22Rv1 (cell line): ENCODE measurements at regions not wholly inside any gene's neighbourhood (a gene's known extent, or its start where the extent isn't known, plus 50 kb on each side); places are given as distances from the start of the nearest gene placed in this dataset.

ENCODE experiments used
- H3K27ac ChIP-seq: fragments of 450-650 bp; 2 replicates; pipeline ENCODE4 v1.5.1; 2017
- CTCF ChIP-seq: fragments of 450-650 bp; IDR thresholded peaks from 2 replicates; pipeline ENCODE4 v1.5.1; 2017; ENCODE audit warnings: mild to moderate bottlenecking
- ZFX ChIP-seq: fragments of 450-650 bp; IDR thresholded peaks from 2 replicates; pipeline ENCODE4 v1.6.1; 2017; ENCODE audit warnings: antibody characterized with exemption, borderline replicate concordance

- TF ChIP-seq CTCF (no peak), ZFX (no peak)
- no peak overlapping the region for H3K27ac ChIP-seq
These were observed 129.9 kb downstream of the TMEM30B start for GRCh38 chr14:61151251-61151650.

- no peak overlapping the region for H3K27ac ChIP-seq
- TF ChIP-seq ZFX (no peak), CTCF (no peak)
These were observed 130.3 kb downstream of the TMEM30B start for GRCh38 chr14:61150851-61151250.

- TF ChIP-seq CTCF: no peak
- H3K27ac ChIP-seq: no peak overlapping the region
These were observed 131.2 kb downstream of the TMEM30B start for GRCh38 chr14:61149896-61150295.

GRCh38 chr14:61148742-61149350, 132.3 kb downstream of the TMEM30B start:
- TF ChIP-seq ZFX: no peak
- no peak for TF ChIP-seq CTCF
- H3K27ac ChIP-seq: no peak overlapping the region

- no peak overlapping the region for H3K27ac ChIP-seq
- TF ChIP-seq ZFX: no peak
- TF ChIP-seq CTCF: no peak
These were observed 133.1 kb downstream of the TMEM30B start for GRCh38 chr14:61147831-61148549.

- no peak for TF ChIP-seq CTCF
- TF ChIP-seq ZFX: no peak
These were observed 133.7 kb downstream of the TMEM30B start for GRCh38 chr14:61147381-61147821.

GRCh38 chr14:61146899-61147298, 134.2 kb downstream of the TMEM30B start:
- no peak overlapping the region for H3K27ac ChIP-seq
- TF ChIP-seq CTCF (no peak), ZFX (no peak)

More at GRCh38 chr14:61147381-61147821, 133.7 kb downstream of the TMEM30B start:
- H3K27ac ChIP-seq: no peak overlapping the region
